WI38 (cell line): ENCODE measurements at regions not wholly inside any gene's neighbourhood (a gene's known extent, or its start where the extent isn't known, plus 50 kb on each side); places are given as distances from the start of the nearest gene placed in this dataset.

ENCODE experiments used
- H3K4me3 ChIP-seq: 2 replicates; pipeline ENCODE4 v1.5.1; 2011; ENCODE audit warnings: low read depth, mild to moderate bottlenecking, control low read depth, low read length
- CTCF ChIP-seq: IDR thresholded peaks from 2 replicates; pipeline ENCODE4 v1.5.1; 2012; ENCODE audit warnings: low read depth, mild to moderate bottlenecking, control low read depth, low read length

GRCh38 chr12:107519906-107520859, 165.4 kb upstream of the PWP1 start:
- no peak for TF ChIP-seq CTCF
- H3K4me3 ChIP-seq, result no peak overlapping the region

GRCh38 chr12:107521826-107522355, 163.7 kb upstream of the PWP1 start:
- TF ChIP-seq CTCF, result no peak
- H3K4me3 ChIP-seq, result no peak overlapping the region

- TF ChIP-seq CTCF, result 0 out of 2 replicates have a peak, but pooled peaks have one; percentile 14
- H3K4me3 ChIP-seq, result no peak overlapping the region
Observed at GRCh38 chr12:107522692-107523477, 162.7 kb upstream of the PWP1 start.

- TF ChIP-seq CTCF, result no peak
- no peak overlapping the region for H3K4me3 ChIP-seq
Observed at GRCh38 chr12:107523775-107524535, 161.6 kb upstream of the PWP1 start.

GRCh38 chr12:107525063-107525718, 160.4 kb upstream of the PWP1 start:
- TF ChIP-seq CTCF, result no peak
- no peak overlapping the region for H3K4me3 ChIP-seq

GRCh38 chr12:107525719-107526554, 159.7 kb upstream of the PWP1 start:
- TF ChIP-seq CTCF, result no peak
- no peak overlapping the region for H3K4me3 ChIP-seq
